Endothelial cell of umbilical vein (primary cell): ENCODE measurements at regions not wholly inside any gene's neighbourhood (a gene's known extent, or its start where the extent isn't known, plus 50 kb on each side); places are given as distances from the start of the nearest gene placed in this dataset.

Experiments
- BruUV-seq: library from RNA; stranded (reverse); fragments of 400-500 nt; replicated peaks from 2 replicates; lab custom pipeline; 2021; lab: Mats Ljungman, UMichigan
- CTCF ChIA-PET: fragments of 300-600, 350-600 bp; sonication (Branson Sonifier 250); formaldehyde crosslinking; loops from one replicate; lab custom pipeline; 2021; ENCODE audit warnings: antibody characterized with exemption, inconsistent platforms; lab: Charles Lee
- POLR2A ChIA-PET: fragments of 300-600, 350-600 bp; sonication (Branson Sonifier 250); formaldehyde crosslinking; loops from one replicate; lab custom pipeline; 2021; ENCODE audit warnings: antibody characterized with exemption, inconsistent platforms; lab: Charles Lee
- DNase-seq: peaks from one replicate; pipeline ENCODE4 v3.0.0-alpha.2; 2011; ENCODE audit warnings: low read depth, low spot score
- FAIRE-seq: peaks from 2 replicates; lab custom pipeline; 2011; peaks lifted over from hg19 to GRCh38; lab: Jason Lieb, UNC
- H2AFZ ChIP-seq: 2 replicates; pipeline ENCODE4 v1.6.0; 2012; ENCODE audit warnings: low read depth, low read length, control low read depth, inconsistent platforms
- H3K27ac ChIP-seq: 2 replicates; pipeline ENCODE4 v1.5.1; 2011; ENCODE audit warnings: low read depth, mild to moderate bottlenecking, control low read depth, low read length, moderate library complexity; ENCODE audit not compliant: insufficient read depth
- H3K27me3 ChIP-seq, 2 experiments: 2 replicates each; pipeline versions ENCODE4 v1.6.0 to v1.6.1; 2011; ENCODE audit warnings: low read length in 2 of 2, mixed read lengths in 1 of 2; ENCODE audit not compliant: control insufficient read depth in 2 of 2, insufficient read depth in 2 of 2
- H3K36me3 ChIP-seq, 2 experiments: 2 replicates in 1 of 2; 3 replicates in 1 of 2; pipeline ENCODE4 v1.5.1; 2011; ENCODE audit warnings: low read length in 2 of 2, mild to moderate bottlenecking in 1 of 2, moderate library complexity in 1 of 2; ENCODE audit not compliant: control insufficient read depth in 2 of 2, insufficient read depth in 2 of 2; ENCODE audit errors: extremely low read depth in 1 of 2
- H3K4me1 ChIP-seq: 3 replicates; pipeline ENCODE4 v1.5.1; 2011; ENCODE audit warnings: mild to moderate bottlenecking, low read length; ENCODE audit not compliant: control insufficient read depth, insufficient read depth; ENCODE audit errors: extremely low read depth
- H3K4me2 ChIP-seq: 2 replicates; pipeline ENCODE4 v1.6.1; 2011; ENCODE audit warnings: low read length, control low read depth, mixed read lengths; ENCODE audit not compliant: insufficient read depth
- H3K4me3 ChIP-seq, 3 experiments: fragments of 200-600 bp in 1 of 3; sonication (generic), shearing (Covaris generic) in 1 of 3; replicated peaks in 1 of 3; 2 replicates each; pipeline ENCODE4 v1.5.1; 2011 to 2016; ENCODE audit warnings: control low read depth in 3 of 3, low read length in 3 of 3, mild to moderate bottlenecking in 2 of 3, inconsistent platforms in 1 of 3, low read depth in 1 of 3, moderate library complexity in 1 of 3; ENCODE audit not compliant: insufficient read depth in 1 of 3
- H3K79me2 ChIP-seq: 2 replicates; pipeline ENCODE4 v1.6.0; 2012; ENCODE audit warnings: low read length, inconsistent platforms; ENCODE audit not compliant: control insufficient read depth, insufficient read depth
- H3K9ac ChIP-seq: replicated peaks from 2 replicates; pipeline ENCODE3; 2011; ENCODE audit warnings: low read length, control low read depth; ENCODE audit not compliant: insufficient read depth; ENCODE audit errors: extremely low read depth
- H3K9me1 ChIP-seq: replicated peaks from 3 replicates; pipeline ENCODE4 v1.6.0; 2011; ENCODE audit warnings: mild to moderate bottlenecking, low read length; ENCODE audit not compliant: control insufficient read depth, insufficient read depth; ENCODE audit errors: extremely low read depth
- H3K9me3 ChIP-seq: replicated peaks from 2 replicates; pipeline ENCODE4 v1.5.1; 2012; ENCODE audit warnings: low read length, inconsistent platforms; ENCODE audit not compliant: control insufficient read depth, insufficient read depth
- H4K20me1 ChIP-seq: replicated peaks from 2 replicates; pipeline ENCODE3; 2011; ENCODE audit warnings: mild to moderate bottlenecking, low read length; ENCODE audit not compliant: control insufficient read depth, insufficient read depth; ENCODE audit errors: extremely low read depth
- CTCF ChIP-seq, 2 donors: IDR thresholded peaks; 1 replicate in 1 of 2; 2 replicates in 1 of 2; pipeline ENCODE4 v1.5.1; 2011; ENCODE audit warnings: low read length in 2 of 2, mild to moderate bottlenecking in 2 of 2, moderate library complexity in 2 of 2, control low read depth in 1 of 2, inconsistent platforms in 1 of 2, low read depth in 1 of 2; ENCODE audit not compliant: insufficient read depth in 1 of 2; ENCODE audit errors: extremely low read depth in 1 of 2
- EZH2 ChIP-seq: IDR thresholded peaks from 2 replicates; pipeline ENCODE4 v1.6.1; 2012; ENCODE audit warnings: borderline replicate concordance, low read depth, mild to moderate bottlenecking, moderate library complexity, low read length, inconsistent platforms; ENCODE audit not compliant: severe bottlenecking
- FOS ChIP-seq: IDR thresholded peaks from 2 replicates; pipeline ENCODE4 v1.6.1; 2011; ENCODE audit warnings: mild to moderate bottlenecking, low read length, moderate library complexity, borderline replicate concordance; ENCODE audit not compliant: insufficient read depth
- GATA2 ChIP-seq: IDR thresholded peaks from 2 replicates; pipeline ENCODE4 v1.7.0; 2011; ENCODE audit warnings: low read depth, mild to moderate bottlenecking, moderate library complexity, mixed read lengths, low read length; ENCODE audit not compliant: insufficient read length, insufficient read depth
- JUN ChIP-seq: IDR thresholded peaks from 2 replicates; pipeline ENCODE4 v1.6.1; 2011; ENCODE audit warnings: borderline replicate concordance, low read depth; ENCODE audit not compliant: insufficient read length, insufficient read depth
- MAX ChIP-seq: IDR thresholded peaks from 2 replicates; pipeline ENCODE4 v1.6.1; 2011; ENCODE audit not compliant: insufficient read depth, insufficient read length
- MYC ChIP-seq: IDR thresholded peaks from one replicate; pipeline ENCODE4 v1.6.1; 2011; ENCODE audit warnings: mild to moderate bottlenecking, low read depth, low read length
- POLR2A ChIP-seq: IDR thresholded peaks from 2 replicates; pipeline ENCODE4 v1.6.1; 2012; ENCODE audit warnings: low read depth, mild to moderate bottlenecking, control low read depth, low read length
- POLR2AphosphoS5 ChIP-seq: IDR thresholded peaks from 2 replicates; pipeline ENCODE4 v1.6.1; 2012; ENCODE audit warnings: low read depth, mild to moderate bottlenecking, control low read depth, low read length, moderate library complexity; ENCODE audit not compliant: insufficient read depth
- dilution Hi-C: fragments of 300-500 bp; cut with MboI; formaldehyde crosslinking; loops from one replicate; pipeline ENCODE4 v1.15.0; 2019; ENCODE audit warnings: low sequenced_read_pairs; ENCODE audit not compliant: extremely low pct_ligation_motif_present
- intact Hi-C: fragments of 100-400 bp; cut with micrococcal nuclease; formaldehyde crosslinking; loops from one replicate; pipeline ENCODE4 v1.10.0; 2022

GRCh38 chr18:6605115-6605869 lies 124.2 kb upstream of the ARHGAP28 start:
- BruUV-seq, result no TSS peak
- Histone ChIP-seq H3K79me2 (no peaks in the 10 kb centered on the region), H3K9me3 (no peaks in the 10 kb centered on the region), H4K20me1 (no peaks in the 10 kb centered on the region), H3K9ac (no peak overlapping the region), H2AFZ (no peak overlapping the region), H3K27ac (no peak overlapping the region), H3K4me2 (no peak overlapping the region), H3K27me3 (peaks cover 0 to 2% of the 10 kb centered on the region in 2 experiments), H3K9me1 (no peaks in the 10 kb centered on the region), H3K36me3 (no peaks in the 10 kb centered on the region), H3K4me3 (no peak overlapping the region), H3K4me1 (no peaks in the 10 kb centered on the region)
- DNase-seq (no peak), FAIRE-seq (no peak)
- dilution Hi-C loops (no loop called here), intact Hi-C loops (no loop called here)
- ChIA-PET POLR2A (no interaction called here), CTCF (interaction anchor here (1.2 to 3.1 kb wide), 5 partner anchors 8 to 281 kb away, joined by 4 to 62 read pairs (median 6); no protein-coding TSS in a partner anchor)
- TF ChIP-seq GATA2 (no peak), MAX (no peak), POLR2A (no peak), FOS (no peak), JUN (no peak)

GRCh38 chr18:6606411-6607085 lies 123.0 kb upstream of the ARHGAP28 start:
- Histone ChIP-seq H3K9ac (no peak overlapping the region), H4K20me1 (no peaks in the 10 kb centered on the region), H3K27me3 (peaks cover 0 to 2% of the 10 kb centered on the region in 2 experiments), H3K9me1 (no peaks in the 10 kb centered on the region), H3K27ac (no peak overlapping the region), H3K4me1 (no peaks in the 10 kb centered on the region), H3K79me2 (no peaks in the 10 kb centered on the region), H3K4me3 (no peak overlapping the region), H3K36me3 (no peaks in the 10 kb centered on the region), H3K9me3 (no peaks in the 10 kb centered on the region), H2AFZ (no peak overlapping the region), H3K4me2 (no peak overlapping the region)
- BruUV-seq, result no TSS peak
- POLR2A ChIA-PET, result no interaction called here
- FAIRE-seq (no peak), DNase-seq (no peak)
- dilution Hi-C loops (no loop called here), intact Hi-C loops (no loop called here)
- TF ChIP-seq CTCF (IDR thresholded peaks at IDR 0.05; ENCODE audit: extremely low read depth in 1 of 2, insufficient read depth in 1 of 2, low read depth in 1 of 2, low read length in 2 of 2), result no peak
- TF ChIP-seq JUN, result no peak
- no peak for TF ChIP-seq POLR2A
- TF ChIP-seq MAX, result no peak
- no peak for TF ChIP-seq GATA2
- TF ChIP-seq EZH2, result no peak
- no peak for TF ChIP-seq MYC
- no peak for TF ChIP-seq POLR2AphosphoS5
- no peak for TF ChIP-seq FOS
- CTCF ChIA-PET, result interaction anchor here (1.3 kb wide), 1 partner anchor 10 kb away, joined by 3 read pairs; no protein-coding TSS in a partner anchor
